ENCODE measurements at regions not wholly inside any gene's neighbourhood (a gene's known extent, or its start where the extent isn't known, plus 50 kb on each side); places are given as distances from the start of the nearest gene placed in this dataset.

DNA sequence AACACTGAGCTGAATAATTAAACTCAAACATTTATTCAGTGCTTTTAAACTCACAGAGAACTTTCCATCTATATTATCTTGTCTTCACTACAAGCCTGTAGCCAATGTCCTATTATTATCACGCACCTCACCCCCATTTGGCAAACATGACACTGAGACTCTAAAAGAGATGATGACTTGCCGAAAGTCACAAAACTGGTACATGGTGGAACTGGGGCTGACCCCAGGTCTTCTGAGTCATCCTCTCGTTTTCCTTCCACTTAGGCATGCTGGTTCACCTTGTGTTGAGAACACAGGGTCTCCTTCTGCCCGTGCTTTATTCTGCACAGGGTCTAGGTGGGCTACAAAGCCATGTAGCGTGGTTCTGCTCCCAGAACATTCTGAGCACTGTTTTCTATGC, 230.0 kb upstream of the MGAT5 start:
- TF ChIP-seq POLR2A (IDR thresholded peaks at IDR 0.05; ENCODE audit: low read depth) = no peak
- no peak for TF ChIP-seq EP300 (IDR thresholded peaks at IDR 0.05)

All from esophagus muscularis mucosa (tissue), 2 donors.